ENCODE measurements at regions not wholly inside any gene's neighbourhood (a gene's known extent, or its start where the extent isn't known, plus 50 kb on each side); places are given as distances from the start of the nearest gene placed in this dataset.

GRCh38 chr9:32171339-32171738 is 213.1 kb upstream of the ACO1 start:
- no peak for TF ChIP-seq ELK4 (CRISPR knock-in tag; IDR thresholded peaks at IDR 0.05; ENCODE audit: borderline replicate concordance)
- no peak for TF ChIP-seq THYN1 (CRISPR knock-in tag; IDR thresholded peaks at IDR 0.05; ENCODE audit: borderline replicate concordance, low read depth)
- TF ChIP-seq, protein P1, sequence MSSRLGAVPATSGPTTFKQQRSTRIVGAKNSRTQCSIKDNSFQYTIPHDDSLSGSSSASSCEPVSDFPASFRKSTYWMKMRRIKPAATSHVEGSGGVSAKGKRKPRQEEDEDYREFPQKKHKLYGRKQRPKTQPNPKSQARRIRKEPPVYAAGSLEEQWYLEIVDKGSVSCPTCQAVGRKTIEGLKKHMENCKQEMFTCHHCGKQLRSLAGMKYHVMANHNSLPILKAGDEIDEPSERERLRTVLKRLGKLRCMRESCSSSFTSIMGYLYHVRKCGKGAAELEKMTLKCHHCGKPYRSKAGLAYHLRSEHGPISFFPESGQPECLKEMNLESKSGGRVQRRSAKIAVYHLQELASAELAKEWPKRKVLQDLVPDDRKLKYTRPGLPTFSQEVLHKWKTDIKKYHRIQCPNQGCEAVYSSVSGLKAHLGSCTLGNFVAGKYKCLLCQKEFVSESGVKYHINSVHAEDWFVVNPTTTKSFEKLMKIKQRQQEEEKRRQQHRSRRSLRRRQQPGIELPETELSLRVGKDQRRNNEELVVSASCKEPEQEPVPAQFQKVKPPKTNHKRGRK (CRISPR knock-in tag; IDR thresholded peaks at IDR 0.05): no peak
- no peak for TF ChIP-seq YEATS2 (CRISPR knock-in tag; IDR thresholded peaks at IDR 0.05; ENCODE audit: borderline replicate concordance)
- TF ChIP-seq POLR2A (IDR thresholded peaks at IDR 0.05; ENCODE audit: insufficient read depth in 1 of 2, low read depth in 2 of 2, low read length in 2 of 2): no peak
- no peak for TF ChIP-seq MTA1 (CRISPR knock-in tag; IDR thresholded peaks at IDR 0.05; ENCODE audit: borderline replicate concordance)
- TF ChIP-seq, protein P2, sequence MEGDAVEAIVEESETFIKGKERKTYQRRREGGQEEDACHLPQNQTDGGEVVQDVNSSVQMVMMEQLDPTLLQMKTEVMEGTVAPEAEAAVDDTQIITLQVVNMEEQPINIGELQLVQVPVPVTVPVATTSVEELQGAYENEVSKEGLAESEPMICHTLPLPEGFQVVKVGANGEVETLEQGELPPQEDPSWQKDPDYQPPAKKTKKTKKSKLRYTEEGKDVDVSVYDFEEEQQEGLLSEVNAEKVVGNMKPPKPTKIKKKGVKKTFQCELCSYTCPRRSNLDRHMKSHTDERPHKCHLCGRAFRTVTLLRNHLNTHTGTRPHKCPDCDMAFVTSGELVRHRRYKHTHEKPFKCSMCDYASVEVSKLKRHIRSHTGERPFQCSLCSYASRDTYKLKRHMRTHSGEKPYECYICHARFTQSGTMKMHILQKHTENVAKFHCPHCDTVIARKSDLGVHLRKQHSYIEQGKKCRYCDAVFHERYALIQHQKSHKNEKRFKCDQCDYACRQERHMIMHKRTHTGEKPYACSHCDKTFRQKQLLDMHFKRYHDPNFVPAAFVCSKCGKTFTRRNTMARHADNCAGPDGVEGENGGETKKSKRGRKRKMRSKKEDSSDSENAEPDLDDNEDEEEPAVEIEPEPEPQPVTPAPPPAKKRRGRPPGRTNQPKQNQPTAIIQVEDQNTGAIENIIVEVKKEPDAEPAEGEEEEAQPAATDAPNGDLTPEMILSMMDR (CRISPR knock-in tag; IDR thresholded peaks at IDR 0.05): no peak
- no peak for TF ChIP-seq POLR2AphosphoS5 (IDR thresholded peaks at IDR 0.05; ENCODE audit: low read depth, low read length)
- TF ChIP-seq ZNF746 (CRISPR knock-in tag; IDR thresholded peaks at IDR 0.05): no peak
- no peak for TF ChIP-seq ZNF530 (CRISPR knock-in tag; IDR thresholded peaks at IDR 0.05; ENCODE audit: low read depth)
- no peak for TF ChIP-seq HIVEP1 (CRISPR knock-in tag; IDR thresholded peaks at IDR 0.05)
